Suprapubic skin (tissue), 4 donors: ENCODE measurements at regions not wholly inside any gene's neighbourhood (a gene's known extent, or its start where the extent isn't known, plus 50 kb on each side); places are given as distances from the start of the nearest gene placed in this dataset.

Experiments
- DNase-seq, 2 donors: peaks; one replicate each; pipeline ENCODE4 v3.0.0-alpha.2; 2019; ENCODE audit warnings: low spot score in 2 of 2
- H3K27ac ChIP-seq: fragments of 200-600 bp; sonication (generic); one replicate; pipeline ENCODE4 v1.5.1; 2019
- H3K27me3 ChIP-seq: fragments of 200-600 bp; sonication (generic); one replicate; pipeline ENCODE4 v1.5.1; 2019
- H3K36me3 ChIP-seq: fragments of 200-600 bp; sonication (generic); one replicate; pipeline ENCODE4 v1.5.1; 2019
- H3K4me1 ChIP-seq: fragments of 200-600 bp; sonication (generic); one replicate; pipeline ENCODE4 v1.5.1; 2019
- H3K4me3 ChIP-seq: fragments of 200-600 bp; sonication (generic); one replicate; pipeline ENCODE4 v1.5.1; 2019; ENCODE audit warnings: mild to moderate bottlenecking
- H3K9me3 ChIP-seq: fragments of 200-600 bp; sonication (generic); one replicate; pipeline ENCODE4 v1.5.1; 2019
- EP300 ChIP-seq: sonication (generic); formaldehyde crosslinking; IDR thresholded peaks from one replicate; pipeline ENCODE4 v1.6.1; 2017; ENCODE audit warnings: antibody characterized with exemption
- POLR2A ChIP-seq, 2 donors: fragments of 450-650 bp; IDR thresholded peaks; one replicate each; pipeline ENCODE4 v1.6.1; 2017; ENCODE audit warnings: antibody characterized with exemption in 2 of 2, mild to moderate bottlenecking in 2 of 2, moderate library complexity in 2 of 2
- POLR2AphosphoS5 ChIP-seq, 3 donors: sonication (generic); formaldehyde crosslinking; IDR thresholded peaks; one replicate each; pipeline ENCODE4 v1.6.1; 2017; ENCODE audit warnings: antibody characterized with exemption in 3 of 3
- WGBS: methylation state at CpG from one replicate; pipeline ENCODE4 v1.1.5; 2018; 5-methylcytosine and 5-hydroxymethylcytosine counted together
- TF ChIP-seq, protein P1 (sequence below), 2 donors: fragments of 200-600 bp in 1 of 2; fragments of 450-650 bp in 1 of 2; sonication (generic) in 1 of 2; IDR thresholded peaks; one replicate each; pipeline ENCODE4 v1.5.1; 2016 to 2019; ENCODE audit warnings: antibody characterized with exemption in 2 of 2, mild to moderate bottlenecking in 1 of 2, moderate library complexity in 1 of 2

DNA sequence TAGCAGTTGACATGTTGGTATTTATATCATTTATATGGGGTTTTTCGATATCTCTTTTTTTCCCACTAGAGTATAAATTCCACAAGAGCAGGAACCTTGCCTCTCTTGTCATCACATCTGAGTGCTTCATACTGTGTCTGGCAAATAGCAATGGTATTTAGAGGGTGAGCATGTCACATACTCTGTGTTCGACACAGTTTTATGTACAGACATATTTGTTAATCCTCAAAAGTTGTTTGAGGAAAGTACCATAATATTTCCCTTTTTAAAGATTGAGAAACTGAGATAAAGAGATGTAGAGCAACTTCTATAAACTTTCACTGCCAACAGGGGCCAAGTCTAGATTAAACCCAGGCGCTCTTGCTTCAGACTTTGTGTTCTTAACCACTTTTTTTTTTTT lies 324.6 kb upstream of the PDGFD start:
- H3K27me3 ChIP-seq = no peaks in the 10 kb centered on the region
- H3K36me3 ChIP-seq = no peaks in the 10 kb centered on the region
- 85% methylated on average over 3 of the region's 3 CpGs for WGBS
- no peak overlapping the region for H3K4me3 ChIP-seq
- no peaks in the 10 kb centered on the region for H3K4me1 ChIP-seq
- peaks cover 10% of the 10 kb centered on the region for H3K9me3 ChIP-seq
- H3K27ac ChIP-seq = no peak overlapping the region
- DNase-seq = no peak
- TF ChIP-seq, protein P1, sequence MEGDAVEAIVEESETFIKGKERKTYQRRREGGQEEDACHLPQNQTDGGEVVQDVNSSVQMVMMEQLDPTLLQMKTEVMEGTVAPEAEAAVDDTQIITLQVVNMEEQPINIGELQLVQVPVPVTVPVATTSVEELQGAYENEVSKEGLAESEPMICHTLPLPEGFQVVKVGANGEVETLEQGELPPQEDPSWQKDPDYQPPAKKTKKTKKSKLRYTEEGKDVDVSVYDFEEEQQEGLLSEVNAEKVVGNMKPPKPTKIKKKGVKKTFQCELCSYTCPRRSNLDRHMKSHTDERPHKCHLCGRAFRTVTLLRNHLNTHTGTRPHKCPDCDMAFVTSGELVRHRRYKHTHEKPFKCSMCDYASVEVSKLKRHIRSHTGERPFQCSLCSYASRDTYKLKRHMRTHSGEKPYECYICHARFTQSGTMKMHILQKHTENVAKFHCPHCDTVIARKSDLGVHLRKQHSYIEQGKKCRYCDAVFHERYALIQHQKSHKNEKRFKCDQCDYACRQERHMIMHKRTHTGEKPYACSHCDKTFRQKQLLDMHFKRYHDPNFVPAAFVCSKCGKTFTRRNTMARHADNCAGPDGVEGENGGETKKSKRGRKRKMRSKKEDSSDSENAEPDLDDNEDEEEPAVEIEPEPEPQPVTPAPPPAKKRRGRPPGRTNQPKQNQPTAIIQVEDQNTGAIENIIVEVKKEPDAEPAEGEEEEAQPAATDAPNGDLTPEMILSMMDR (IDR thresholded peaks at IDR 0.05) = no peak
- no peak for TF ChIP-seq EP300
- TF ChIP-seq POLR2AphosphoS5 (IDR thresholded peaks at IDR 0.05) = no peak
- no peak for TF ChIP-seq POLR2A (IDR thresholded peaks at IDR 0.05)

DNA sequence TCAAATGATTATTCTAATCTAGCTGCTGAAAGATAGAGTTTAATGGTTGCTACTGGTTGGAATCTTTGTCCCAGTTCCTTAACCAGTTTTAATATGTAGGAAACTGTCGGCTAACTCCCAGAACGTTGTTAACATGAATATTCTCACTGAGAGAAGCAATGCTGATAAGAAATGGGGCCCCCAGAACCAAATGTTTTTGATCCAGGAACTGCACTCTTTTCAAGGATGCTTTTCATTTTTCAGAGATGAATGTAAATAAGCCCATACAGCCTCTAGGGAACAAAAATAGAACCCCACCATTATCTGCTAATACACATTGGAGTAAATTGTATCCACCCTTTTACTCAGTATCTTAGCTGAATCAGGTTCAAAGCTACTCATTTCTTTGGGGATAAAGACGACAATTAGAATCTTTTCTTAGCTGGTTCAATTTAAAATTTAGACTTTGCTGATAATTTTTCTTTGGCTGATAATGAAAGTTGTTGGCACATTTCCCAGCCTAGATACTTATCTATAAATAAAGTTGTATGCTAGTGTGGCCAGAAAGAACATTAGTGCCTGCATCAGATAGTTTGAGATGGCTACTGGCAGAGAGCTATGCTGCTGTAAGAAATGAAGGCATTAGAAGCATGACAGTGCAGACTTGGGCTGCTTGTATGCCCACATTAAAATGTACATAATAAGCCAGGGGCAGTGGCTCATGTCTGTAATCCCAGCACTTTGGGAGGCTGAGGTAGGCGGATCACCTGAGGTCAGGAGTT lies 323.3 kb upstream of the PDGFD start:
- no peak overlapping the region for H3K27ac ChIP-seq
- no peak overlapping the region for H3K4me3 ChIP-seq
- H3K36me3 ChIP-seq = no peaks in the 10 kb centered on the region
- no peaks in the 10 kb centered on the region for H3K27me3 ChIP-seq
- no peak for TF ChIP-seq POLR2AphosphoS5 (IDR thresholded peaks at IDR 0.05)
- TF ChIP-seq EP300 = no peak
- TF ChIP-seq, protein P1 (IDR thresholded peaks at IDR 0.05) = no peak
- no peak for TF ChIP-seq POLR2A (IDR thresholded peaks at IDR 0.05)
- DNase-seq = no peak
- no peaks in the 10 kb centered on the region for H3K4me1 ChIP-seq
- WGBS = 45% methylated on average over 4 of the region's 4 CpGs
- H3K9me3 ChIP-seq = peaks cover 11% of the 10 kb centered on the region

DNA sequence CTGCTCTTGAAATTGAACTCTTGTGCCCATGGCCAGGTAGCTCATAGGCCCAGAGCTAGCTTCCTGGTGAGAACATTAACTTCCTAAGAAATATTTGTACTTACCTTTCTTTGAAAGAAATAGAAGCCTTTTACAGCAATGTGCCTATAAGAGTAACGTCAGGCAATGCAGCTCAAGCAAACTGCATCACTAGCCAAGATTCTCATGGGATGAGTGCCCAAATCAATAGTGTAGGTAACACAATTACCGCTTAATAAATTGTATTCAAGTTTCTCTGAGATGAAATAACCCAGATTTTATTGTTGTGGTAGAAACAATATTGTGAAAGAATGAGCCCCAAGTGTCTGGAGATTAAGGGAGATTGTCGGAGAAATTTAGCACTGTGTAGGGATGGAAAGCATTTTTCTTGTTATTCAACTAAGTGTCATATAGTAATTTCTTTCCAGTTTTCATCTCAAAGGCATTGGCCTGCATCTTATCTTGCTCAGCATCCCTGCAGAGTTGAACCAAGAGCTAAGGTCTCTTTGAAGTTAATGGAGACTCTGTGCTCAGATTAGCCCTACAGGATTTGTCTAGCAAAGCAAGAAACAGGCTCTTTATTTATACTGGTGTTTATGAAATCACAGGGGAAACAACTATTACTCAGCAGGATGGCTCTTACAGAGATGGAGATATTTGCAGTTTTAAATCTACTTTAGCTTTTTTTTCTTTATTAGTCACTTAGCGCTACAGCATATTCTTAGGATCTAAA lies 321.0 kb upstream of the PDGFD start:
- 63% methylated on average over 4 of the region's 4 CpGs for WGBS
- TF ChIP-seq, protein P1 (IDR thresholded peaks at IDR 0.05) = no peak
- TF ChIP-seq POLR2A (IDR thresholded peaks at IDR 0.05) (no peak), POLR2AphosphoS5 (IDR thresholded peaks at IDR 0.05) (no peak), EP300 (no peak)

DNA sequence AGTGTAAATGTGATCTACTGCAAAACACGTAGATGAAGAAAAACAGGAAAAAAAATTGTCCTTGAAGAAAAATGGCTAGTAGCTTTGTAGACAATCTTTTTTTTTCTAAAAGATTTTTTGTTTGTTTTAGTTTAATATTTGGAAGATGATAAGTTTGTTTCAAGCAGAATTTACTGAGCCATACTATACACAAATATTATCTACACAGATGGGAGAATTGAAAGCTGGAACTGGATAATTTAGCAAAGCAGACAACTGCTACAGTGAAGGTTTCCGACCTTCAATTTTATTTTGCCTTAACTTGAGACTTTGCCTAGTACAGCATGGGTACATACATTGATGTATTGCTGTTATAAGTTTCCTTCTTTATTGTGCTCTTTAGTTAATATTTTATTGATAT lies 313.0 kb upstream of the PDGFD start:
- Histone ChIP-seq H3K27me3 (no peaks in the 10 kb centered on the region), H3K9me3 (no peaks in the 10 kb centered on the region), H3K27ac (no peak overlapping the region), H3K4me3 (no peak overlapping the region), H3K36me3 (no peaks in the 10 kb centered on the region), H3K4me1 (no peaks in the 10 kb centered on the region)
- 91% methylated on average over 2 of the region's 2 CpGs for WGBS
- no peak for DNase-seq
- TF ChIP-seq EP300 (no peak), POLR2A (IDR thresholded peaks at IDR 0.05) (no peak), POLR2AphosphoS5 (IDR thresholded peaks at IDR 0.05) (no peak)
- TF ChIP-seq, protein P1 (IDR thresholded peaks at IDR 0.05) = no peak

More for the DNA sequence above, 321.0 kb upstream of the PDGFD start:
- H3K27ac ChIP-seq = no peak overlapping the region
- no peaks in the 10 kb centered on the region for H3K27me3 ChIP-seq
- H3K4me1 ChIP-seq = no peaks in the 10 kb centered on the region
- peaks cover 3% of the 10 kb centered on the region for H3K9me3 ChIP-seq
- no peaks in the 10 kb centered on the region for H3K36me3 ChIP-seq
- no peak overlapping the region for H3K4me3 ChIP-seq
- no peak for DNase-seq

DNA sequence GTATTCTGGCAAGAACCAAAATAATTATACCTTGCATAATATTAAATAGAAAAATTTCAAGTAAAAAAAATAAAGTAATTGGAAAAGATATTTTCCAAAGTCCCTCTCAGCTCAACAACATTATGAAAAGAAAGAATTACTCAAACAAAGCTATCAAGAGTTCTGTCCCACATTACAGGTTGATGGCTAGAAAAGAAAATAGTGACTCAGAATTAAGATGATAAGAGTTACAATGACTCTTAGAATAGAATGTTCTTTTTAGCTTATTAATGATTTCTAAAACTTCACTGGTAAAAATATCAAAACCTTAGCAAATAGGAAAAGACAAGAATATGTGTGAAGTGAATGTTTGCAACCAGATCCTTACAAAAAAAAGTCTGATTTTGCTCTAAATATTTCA lies 312.5 kb upstream of the PDGFD start:
- H3K36me3 ChIP-seq = no peaks in the 10 kb centered on the region
- TF ChIP-seq POLR2A (IDR thresholded peaks at IDR 0.05) (no peak), POLR2AphosphoS5 (IDR thresholded peaks at IDR 0.05) (no peak), EP300 (no peak)
- TF ChIP-seq, protein P1 (IDR thresholded peaks at IDR 0.05) = no peak
- H3K4me1 ChIP-seq = no peaks in the 10 kb centered on the region
- no peak for DNase-seq
- H3K27ac ChIP-seq = no peak overlapping the region
- H3K4me3 ChIP-seq = no peak overlapping the region
- no peaks in the 10 kb centered on the region for H3K9me3 ChIP-seq
- H3K27me3 ChIP-seq = no peaks in the 10 kb centered on the region
